ENCODE measurements at regions not wholly inside any gene's neighbourhood (a gene's known extent, or its start where the extent isn't known, plus 50 kb on each side); places are given as distances from the start of the nearest gene placed in this dataset.

DNA sequence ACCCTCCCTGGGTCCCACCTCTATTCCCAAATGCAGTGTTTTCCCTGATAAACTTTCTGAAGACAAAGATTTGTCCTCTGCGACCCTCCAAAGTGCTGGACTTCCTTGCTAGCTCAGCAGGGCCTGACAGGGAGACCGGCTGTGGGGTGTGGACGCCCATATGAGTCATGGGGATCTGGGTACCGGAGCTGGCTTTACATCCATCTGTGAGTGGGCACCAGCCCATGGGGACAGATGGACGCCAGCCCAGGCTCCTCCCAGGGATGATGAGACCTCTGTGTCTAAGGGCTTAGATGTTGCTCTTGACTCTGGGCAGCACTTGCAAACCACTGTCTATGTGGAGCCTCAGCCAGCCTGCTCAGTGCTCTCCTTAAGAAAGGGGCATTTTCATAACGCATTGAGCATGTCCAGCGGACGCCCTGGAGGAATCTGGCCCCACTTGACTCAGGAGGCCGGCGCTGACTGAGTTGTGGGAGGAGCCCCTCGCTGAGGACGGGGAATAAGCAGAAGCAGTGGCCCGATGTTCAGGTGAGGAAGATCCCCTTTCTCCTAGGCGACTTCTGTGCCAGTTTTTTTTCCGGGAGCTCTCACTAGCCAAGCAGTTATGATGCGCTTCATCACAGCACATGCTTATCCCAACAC is 229.4 kb upstream of the MYT1L start:
- DNase-seq (ENCODE audit: low spot score), result no peak
- FAIRE-seq, result no peak

DNA sequence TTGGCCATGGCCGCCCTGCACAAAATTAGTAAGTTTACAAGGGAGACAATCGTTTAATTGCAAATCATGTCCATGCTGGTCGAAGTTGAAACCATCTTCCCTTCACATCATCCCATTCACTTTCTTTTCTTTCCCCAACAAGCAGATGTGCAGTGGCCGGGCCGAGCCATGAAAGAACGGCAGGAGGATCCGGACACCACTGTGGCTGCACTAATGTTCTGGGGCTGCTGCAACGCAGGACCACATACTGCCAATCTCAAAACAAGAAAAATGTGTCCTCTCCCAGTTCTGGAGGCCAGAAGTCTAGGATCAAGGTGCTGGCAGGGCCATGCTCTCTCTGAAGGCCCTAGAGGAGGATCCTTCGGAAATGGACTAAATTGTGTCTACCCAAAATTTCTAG is 227.4 kb upstream of the MYT1L start:
- FAIRE-seq (no peak), DNase-seq (ENCODE audit: low spot score) (no peak)

DNA sequence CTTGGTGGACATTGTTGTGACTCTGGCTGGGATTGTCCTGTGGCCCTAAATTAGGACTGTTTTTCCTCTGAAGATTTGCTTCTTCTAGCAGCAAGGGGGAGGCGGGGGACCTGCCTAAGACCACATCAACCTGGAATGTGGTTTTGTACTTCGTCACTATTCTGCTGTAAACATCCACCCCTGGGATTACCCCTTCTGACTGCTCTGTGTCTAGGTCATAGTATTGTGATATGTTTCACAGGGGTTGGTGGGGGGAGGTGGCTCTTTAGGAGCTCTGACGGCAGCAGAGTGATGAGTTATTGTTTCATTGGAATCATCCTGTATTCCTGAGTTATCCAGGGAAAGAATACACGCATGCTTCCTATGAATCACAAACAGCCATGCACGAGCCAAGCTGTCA is 226.4 kb upstream of the MYT1L start:
- DNase-seq (ENCODE audit: low spot score) (no peak), FAIRE-seq (no peak)

DNA sequence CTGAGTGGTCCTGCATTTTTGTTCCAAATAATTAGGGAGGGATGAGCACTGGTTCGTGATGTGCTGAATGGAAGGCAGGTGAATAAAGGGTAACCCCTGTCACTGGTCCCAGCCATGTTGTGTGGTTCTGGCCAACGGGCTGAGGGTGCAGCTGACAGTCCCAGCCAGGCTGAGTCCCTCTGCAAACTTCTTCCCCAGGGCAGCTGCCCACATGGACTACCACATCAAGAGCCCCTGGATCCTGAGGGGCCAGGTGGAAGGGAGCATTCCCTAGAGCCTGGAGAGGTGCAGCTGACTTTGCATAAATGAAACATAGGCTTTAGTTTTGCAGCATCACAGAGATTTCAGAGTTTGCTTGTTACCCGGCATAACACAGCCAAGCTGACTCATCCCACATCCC is 219.8 kb upstream of the MYT1L start:
- DNase-seq (ENCODE audit: low spot score) (no peak), FAIRE-seq (no peak)

DNA sequence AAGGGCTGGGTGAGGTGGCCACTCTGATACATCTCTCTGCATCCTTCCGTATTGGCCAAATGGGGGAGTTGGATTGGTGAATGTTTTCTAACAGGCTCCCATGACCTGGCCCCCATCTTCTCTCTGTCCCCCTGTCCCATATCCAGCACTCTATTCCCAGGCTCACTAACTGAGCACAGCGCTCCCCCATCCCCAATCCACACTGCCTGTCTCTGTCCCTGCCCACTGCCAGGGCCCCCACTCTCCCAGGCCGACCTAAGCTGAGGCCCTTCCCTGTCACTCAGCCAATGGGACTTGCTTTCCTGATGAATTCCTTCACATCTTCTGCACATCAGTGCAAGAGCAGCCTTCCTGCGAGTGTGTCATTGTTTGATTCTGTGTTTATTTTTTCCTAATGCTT is 216.8 kb upstream of the MYT1L start:
- FAIRE-seq (no peak), DNase-seq (ENCODE audit: low spot score) (no peak)

DNA sequence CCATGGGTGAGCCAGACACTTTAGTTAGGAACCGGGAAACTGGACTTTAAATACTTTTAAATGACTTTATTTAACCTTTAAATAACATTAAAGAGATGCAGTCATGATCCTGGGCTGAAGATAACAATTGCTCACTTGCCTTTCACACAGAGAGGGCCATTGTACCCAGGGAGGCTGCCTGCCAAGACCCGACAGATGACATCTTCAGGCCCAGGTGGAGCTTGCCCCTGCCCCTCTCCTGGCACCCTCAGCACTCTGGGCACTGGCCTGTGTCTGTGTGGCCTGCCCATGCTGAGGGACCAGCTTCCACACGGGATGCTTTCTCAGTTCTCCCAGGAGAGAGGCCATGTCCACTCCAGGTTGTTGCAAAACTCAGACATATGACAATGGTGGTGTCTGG is 216.4 kb upstream of the MYT1L start:
- no peak for FAIRE-seq
- no peak for DNase-seq (ENCODE audit: low spot score)

DNA sequence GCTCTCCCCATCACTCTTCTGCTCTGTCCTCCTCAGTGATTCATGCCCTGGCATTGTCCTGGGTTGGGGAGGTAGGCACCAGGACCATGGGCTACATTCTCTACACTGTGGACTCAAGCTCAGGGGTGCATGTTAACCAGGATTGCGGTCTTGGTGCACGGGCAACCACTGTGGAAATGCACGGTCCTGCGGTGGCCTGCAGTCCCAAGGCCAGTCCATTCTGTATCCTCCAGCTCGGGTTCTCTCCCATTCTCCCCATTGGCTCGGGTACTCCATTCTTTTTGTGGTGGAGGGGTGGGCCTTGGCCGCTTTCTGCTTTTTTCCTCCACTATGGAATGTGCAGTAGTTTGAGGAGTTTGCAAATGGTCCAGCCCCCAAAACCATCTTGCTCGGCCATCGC is 215.0 kb upstream of the MYT1L start:
- no peak for FAIRE-seq

DNA sequence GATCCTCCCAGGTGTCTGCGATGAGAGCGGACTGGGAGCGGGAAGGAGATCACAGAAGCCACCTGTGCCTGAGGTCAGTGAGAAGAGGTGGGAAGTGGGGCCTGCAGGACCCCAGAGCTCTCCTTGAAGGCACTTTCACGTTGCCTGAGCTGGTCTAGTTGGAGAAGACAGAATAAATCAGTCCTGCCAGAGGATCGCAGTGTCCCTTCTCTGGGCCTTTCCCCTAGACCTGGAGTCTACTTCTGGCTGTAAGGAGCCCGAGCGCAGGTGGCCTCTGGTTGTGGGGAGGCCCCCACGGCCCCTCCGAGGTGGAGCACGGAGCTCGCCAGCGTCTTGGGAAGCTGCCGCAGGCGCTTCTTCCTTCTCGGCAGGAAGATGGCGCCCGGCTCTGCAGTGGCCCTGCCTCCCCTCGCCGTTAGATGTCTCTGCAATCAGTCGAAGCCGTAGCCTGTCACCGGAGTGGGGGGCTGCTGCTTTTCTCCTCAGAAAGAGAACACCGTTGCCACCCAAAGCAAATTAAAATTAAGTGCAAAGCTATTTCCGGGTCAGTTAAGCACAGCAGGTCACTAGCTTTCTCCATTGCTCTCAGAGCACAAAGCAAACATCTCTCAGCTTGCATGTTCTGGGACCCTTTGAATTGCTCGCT is 212.0 kb upstream of the MYT1L start:
- FAIRE-seq (no peak), DNase-seq (ENCODE audit: low spot score) (peak; percentile 17)

More for the DNA sequence above, 215.0 kb upstream of the MYT1L start:
- DNase-seq (ENCODE audit: low spot score), result no peak

DNA sequence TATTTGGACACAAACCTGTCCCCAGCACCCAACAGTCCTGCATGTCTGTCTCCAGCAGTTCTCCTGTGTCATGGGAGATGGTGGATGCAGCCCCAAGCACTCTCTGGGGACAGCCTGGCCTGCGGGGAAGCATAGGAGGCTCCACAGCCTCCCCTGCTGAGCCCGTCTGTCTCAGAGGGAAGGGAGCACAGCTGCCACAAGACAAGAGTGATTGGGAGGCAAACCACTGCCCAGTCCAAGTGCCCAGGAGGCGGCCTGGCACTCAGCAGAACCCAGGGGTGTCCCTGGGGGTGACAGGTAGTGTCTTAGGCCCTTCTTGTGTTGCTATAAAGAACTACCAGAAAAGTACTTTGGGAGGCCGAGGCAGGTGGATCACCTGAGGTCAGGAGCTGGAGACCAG is 211.2 kb upstream of the MYT1L start:
- DNase-seq (ENCODE audit: low spot score) (no peak), FAIRE-seq (no peak)

DNA sequence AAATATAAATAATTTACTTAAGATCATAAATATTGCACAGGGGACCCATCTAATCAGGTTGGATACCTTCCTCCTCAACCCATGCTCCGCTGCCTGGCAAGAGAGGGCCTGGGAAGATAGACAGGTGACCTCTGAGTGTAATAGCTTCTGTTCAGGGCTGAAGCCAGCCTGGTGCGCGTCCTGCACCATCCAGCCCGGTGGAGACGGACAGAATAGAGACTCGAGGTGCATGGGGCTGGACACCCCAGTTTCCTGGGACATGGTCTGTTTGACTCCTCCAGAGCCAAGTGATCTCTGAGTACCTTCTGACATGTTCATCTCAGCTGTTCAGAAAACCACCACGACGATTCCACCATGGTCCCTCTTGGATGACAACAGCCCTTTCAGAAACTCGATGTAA is 209.3 kb upstream of the MYT1L start:
- FAIRE-seq (no peak), DNase-seq (ENCODE audit: low spot score) (no peak)

DNA sequence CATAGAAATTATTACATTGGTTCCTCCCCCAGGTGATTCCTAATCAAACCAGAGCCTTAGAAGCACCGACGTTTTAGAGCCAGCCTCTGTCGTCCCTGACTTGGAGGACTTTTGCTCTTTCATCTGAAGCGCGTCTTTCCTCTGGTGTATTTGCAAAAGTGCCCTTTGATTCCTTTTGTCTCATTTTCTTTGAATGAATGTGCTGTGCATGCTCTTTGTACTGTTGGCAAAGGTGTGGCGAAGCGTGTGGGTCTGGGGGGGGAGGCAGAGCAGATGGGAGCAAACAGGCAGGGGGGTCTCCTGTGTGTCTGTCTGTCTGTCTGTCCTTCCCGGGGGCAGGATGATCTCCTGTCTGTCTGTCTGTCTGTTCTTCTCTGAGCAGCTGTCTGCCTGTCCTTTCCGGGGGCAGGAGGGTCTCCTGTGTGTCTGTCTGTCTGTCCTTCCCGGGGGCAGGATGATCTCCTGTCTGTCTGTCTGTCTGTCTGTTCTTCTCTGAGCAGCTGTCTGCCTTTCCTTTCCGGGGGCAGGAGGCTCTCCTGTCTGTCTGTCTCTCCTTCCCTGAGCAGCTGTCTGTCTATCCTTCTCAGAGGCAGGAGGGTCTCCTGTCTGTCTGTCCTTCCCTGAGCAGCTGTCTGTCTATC is 205.5 kb upstream of the MYT1L start:
- DNase-seq (ENCODE audit: low spot score) (no peak), FAIRE-seq (no peak)

DNA sequence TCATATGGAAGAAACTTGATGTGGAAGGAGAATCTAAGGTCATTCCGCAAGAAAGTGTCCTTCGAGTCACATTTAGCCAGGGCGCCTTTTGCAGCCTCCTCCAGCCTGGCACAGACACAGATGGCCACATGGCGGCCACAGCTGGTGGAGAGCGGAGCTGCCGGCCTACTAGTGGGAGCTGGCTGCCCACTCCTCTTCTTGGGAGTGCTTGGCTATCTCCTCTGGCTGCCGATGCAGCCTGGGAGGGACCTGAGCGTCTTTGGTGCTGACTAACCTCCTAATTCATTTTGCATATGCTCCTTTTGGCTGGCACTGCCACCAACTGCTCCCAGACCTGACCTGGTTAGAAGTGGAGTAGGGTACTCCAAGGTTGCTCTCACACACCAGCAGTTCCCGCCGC is 199.3 kb upstream of the MYT1L start:
- no peak for DNase-seq (ENCODE audit: low spot score)
- FAIRE-seq, result no peak

DNA sequence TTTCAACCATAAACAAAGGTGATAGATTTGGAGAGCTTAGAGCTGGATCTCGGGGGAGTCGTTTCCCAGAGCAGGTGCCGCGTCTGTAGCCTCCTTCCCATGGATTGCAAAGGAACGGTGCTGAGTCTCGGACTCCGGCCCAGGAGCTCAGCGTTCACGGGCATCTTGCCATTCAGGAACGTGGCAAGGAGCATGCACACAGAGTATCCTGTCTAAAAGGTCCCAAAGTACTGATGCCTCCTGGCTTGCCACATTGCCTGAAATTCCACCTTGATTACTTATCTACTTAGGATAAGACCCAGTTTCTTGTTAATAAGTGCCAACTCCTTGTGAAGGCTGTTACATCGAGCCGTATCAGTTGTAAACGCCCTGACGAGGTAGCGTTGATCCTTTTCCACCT is 197.8 kb upstream of the MYT1L start:
- FAIRE-seq (no peak), DNase-seq (ENCODE audit: low spot score) (no peak)

DNA sequence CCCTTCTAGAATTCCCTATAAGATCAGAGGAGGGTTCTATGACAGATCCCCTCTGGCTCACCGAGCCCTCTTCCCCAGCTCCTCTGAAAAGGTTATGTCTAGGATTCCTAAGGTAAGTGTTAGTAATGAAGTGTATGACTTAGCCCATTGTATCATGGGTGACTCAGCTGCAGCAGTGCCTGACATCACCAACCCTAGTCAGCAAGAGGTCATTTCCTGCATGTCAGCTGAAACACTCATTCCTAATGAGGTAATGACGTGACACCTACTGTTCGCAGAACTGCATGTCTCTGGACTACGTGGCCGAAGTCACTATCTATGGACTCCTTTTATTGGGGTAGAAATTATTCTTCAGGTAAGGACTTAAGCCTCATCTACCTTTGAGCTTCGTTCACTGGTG is 196.1 kb upstream of the MYT1L start:
- DNase-seq (ENCODE audit: low spot score) (peak; percentile 21), FAIRE-seq (no peak)

DNA sequence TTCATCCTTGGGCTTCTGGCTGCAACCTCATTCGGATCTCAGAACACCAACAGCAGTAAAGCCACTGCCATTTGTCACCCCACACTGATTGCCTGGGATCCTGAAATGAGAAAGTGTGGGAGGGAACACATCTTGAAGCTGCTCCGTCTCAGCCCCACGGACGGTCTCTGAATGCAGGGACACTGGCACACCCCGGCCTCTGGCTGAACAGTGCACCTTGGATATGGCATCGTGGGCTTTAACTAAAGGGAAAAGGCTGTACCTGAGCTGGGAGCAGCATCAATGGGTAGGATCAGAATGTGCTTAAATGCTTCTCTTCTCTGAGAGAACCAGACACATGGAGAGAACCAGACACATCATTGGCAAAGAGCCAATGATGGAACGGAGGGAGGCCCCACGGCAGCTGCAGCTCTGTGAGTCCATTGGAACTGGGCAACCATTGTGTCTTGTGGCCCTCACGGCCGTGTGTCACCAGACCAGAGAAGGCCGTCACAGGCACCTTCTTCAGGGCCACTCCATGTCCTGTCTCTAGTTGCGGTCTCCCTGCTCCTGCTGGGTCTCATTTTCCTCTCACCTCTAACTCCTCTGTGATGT is 193.4 kb upstream of the MYT1L start:
- FAIRE-seq (no peak), DNase-seq (ENCODE audit: low spot score) (no peak)

DNA sequence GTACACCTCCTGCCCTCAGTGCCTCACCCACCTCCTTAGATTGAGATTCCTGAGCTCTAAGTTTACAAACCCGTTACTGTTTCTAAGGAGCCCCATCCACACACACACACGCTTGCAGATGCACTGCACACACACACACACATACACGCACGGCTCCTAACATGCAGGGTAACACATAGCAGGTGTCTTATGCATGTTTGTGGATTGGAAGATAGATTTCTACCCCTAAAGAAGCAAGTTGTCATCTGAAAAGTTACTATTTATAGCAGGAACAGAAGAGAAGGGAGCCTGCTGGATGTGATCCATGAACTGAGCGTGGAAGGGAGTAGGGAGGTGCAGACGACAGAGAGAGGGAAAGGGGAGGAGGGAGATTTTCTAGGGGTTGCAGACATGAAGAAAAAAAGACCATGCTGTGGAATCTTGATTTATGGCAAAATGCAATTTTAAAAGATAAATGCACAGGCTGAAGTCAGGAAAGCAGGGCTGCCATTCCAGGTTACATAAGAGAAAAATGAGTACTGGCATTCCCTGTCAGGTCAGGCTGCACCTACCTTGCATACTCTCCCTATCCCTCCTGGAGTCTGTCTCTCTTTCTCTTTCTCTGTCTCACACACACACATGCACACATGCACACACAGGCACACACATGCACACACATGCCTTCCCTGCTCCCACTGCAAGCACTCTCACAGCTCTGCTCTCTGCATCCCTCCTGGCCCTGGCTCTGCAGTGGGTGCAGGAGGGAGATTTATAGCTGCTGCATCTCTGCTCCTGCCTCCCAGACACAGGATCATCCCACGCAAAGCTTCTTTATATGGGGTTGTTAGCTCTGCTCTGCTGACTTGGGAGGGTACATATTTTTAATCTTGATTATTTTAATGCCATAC is 192.6 kb upstream of the MYT1L start:
- FAIRE-seq, result no peak
- DNase-seq (ENCODE audit: low spot score), result no peak

DNA sequence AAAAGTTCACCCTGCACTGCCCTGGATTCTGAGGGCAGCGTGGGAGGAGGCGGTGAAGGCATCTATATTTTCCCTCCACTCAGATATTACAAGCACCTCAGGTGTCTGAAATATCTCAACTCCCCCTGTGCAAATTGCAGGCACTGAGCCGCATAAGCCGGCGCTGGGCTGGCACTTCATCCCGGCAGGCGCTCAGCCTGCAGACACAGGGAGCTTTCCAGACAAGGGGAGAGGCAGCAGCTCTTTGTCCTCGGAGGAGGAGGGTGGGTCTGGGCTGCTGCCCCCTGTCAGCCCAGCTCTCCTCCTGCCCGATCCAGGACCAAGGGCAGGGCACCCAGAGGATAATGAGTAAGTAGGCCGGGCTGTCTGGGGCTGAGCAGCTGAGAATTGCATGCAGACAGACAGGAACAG is 189.3 kb upstream of the MYT1L start:
- DNase-seq (ENCODE audit: low spot score) (no peak), FAIRE-seq (no peak)

DNA sequence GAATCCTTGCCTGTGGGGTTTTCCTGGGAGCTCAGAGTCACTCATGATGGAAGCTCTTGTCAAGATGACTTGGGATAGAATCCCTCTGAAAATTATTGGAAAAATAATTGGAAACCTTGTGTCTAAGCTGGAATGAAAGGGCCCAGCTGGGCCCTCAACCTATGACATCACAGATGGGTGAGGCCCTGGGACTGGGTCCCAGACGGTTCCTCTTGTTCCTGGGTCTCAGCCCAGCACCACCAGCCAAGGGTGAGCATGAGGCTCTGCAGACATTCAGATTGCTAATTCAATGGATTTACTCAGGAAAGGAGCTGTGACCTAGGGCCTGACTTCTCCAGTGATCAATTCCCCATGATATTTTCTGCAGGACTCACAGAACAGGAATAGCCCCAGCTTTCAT is 188.3 kb upstream of the MYT1L start:
- FAIRE-seq (no peak), DNase-seq (ENCODE audit: low spot score) (no peak)

DNA sequence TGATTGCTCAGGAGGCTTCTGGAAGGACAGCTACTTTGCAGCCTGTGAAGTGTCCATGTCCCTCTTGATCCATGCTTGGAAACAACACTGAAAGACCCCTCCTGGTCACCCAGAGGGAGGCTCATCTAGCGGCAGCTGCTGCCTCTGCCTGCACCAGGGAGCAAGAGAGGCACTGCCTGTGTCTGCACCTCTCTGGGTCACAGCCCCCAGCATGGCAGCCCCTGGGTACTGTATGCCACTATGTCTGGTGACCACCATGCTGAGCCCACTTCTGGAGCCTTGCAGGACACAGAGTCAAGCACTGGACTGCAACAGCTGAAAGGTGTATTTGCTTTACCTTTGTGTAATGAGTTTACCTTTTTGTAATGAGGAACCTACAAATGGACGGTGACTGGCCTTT is 186.3 kb upstream of the MYT1L start:
- no peak for FAIRE-seq
- DNase-seq (ENCODE audit: low spot score), result no peak

DNA sequence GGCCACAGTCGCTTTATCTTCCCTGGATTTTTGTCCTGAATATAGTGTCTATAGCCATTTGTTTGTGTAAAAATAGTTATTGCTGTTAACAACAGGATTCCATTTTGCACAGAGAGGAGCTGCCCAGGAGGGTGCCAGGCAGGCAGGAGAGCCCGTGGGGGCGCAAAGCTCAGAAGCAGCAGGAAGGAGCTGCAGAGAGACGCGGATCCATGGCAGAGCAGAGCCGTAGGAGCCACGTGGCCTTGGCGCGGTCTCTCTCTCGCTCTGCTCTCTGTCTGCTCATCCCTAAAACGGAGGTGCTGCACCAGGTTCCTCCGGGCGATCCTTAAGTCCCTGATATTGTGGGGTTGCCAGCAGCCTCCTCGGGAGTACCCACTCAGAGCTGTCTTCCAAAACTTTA is 185.3 kb upstream of the MYT1L start:
- no peak for FAIRE-seq
- no peak for DNase-seq (ENCODE audit: low spot score)

DNA sequence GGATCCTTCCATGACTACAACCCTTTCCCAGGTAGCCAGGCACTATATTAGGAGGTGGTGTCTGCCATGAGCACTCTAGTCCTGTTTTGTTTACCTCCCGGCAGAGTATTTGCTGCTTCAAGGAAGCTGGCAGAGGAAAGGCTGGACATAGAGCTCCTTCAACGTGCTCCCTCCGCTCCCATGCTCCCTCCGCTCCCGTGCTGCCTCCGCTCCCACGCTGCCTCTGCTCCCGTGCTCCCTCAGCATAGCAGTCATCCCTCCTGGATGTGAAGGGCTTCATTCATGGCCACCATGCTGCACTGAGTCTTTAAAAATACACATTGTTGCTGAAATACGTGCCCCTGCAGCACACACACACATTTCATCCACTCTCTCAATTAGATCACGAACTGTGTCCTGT is 181.9 kb upstream of the MYT1L start:
- FAIRE-seq (no peak), DNase-seq (ENCODE audit: low spot score) (no peak)
